NK-92 treated with Interleukin-12 subunit alpha and Interleukin-12 subunit beta, amount 100 ng/mL, for 24 hours (cell line): ENCODE measurements at regions not wholly inside any gene's neighbourhood (a gene's known extent, or its start where the extent isn't known, plus 50 kb on each side); places are given as distances from the start of the nearest gene placed in this dataset.
"Not testable (repeated sequence)": the region's sequence is repeated elsewhere in the genome, so short reads cannot be mapped to it uniquely, and the experiment has no call there.

Experiments
- DNase-seq: peaks from one replicate; lab custom pipeline; 2025; lab: John Stamatoyannopoulos, UW

DNA sequence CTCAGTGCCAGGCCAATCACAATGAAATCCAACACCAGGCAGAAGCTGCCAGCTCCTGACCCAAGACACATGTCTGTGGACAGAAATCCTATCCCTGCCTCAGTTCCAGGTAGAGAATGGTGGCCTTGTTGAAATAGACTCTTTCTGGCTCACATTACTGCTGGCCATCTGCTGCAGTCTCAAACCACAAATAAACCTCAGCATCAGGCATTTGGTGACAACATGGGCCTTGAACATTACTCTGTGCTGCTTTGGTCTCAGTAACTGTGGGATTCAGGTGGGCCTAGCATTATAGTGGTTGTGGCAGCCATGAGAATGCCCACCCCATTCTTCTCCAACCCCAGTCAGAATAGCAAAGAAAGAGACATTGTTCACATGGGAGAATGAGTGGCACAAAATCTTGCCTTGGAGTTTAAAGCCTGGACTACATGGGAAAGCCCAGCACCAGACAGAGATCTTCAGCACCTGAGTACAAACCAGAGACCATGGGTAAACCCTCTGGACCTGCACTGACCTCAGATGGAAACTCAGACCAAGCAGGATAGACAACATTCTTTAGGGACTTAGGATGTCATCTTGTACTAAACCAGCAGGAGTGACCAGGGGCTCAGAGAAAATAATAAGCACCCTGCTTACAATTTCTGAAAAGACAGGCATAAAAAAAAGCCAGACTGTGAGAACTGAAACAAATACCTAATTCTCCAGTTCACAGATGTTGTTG, 50.4 kb upstream of the TRAM1L1 start:
- DNase-seq, result no peak

DNA sequence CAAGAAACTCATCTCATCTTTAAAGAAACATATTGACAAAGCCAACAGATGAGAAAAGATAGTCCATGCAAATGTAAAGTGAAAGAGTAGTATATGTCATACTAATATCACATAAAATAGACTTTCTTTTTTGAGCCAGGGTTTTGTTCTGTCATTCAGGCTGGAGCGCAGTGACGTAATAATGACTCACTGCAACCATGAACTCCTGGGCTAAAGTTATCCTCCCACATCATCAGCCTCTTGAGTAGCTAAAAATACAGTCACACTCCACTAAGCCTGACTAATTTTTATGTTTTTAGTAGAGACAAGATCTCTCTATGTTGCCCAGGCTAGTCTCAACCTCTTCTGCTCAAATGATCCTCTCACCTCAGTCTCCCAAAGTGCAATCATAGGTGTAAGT, 51.8 kb upstream of the TRAM1L1 start:
- peak; percentile 25 for DNase-seq

DNA sequence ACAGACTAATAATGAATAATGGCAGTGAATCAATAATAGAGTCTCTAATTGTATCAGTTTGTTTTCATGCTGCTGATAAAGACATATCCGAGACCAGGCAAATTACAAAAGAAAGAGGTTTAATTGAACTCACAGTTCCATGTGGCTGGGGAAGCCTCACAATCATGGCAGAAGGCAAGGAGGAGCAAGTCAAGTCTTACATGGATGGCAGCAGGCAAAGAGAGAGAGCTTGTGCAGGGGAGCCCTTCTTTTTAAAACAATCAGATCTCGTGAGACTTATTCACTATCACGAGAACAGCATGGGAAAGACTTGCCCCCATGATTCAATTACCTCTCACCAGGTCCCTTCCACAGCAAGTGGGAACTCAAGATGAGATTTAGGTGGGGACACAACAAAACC, 53.4 kb upstream of the TRAM1L1 start:
- DNase-seq, result not testable (repeated sequence)

DNA sequence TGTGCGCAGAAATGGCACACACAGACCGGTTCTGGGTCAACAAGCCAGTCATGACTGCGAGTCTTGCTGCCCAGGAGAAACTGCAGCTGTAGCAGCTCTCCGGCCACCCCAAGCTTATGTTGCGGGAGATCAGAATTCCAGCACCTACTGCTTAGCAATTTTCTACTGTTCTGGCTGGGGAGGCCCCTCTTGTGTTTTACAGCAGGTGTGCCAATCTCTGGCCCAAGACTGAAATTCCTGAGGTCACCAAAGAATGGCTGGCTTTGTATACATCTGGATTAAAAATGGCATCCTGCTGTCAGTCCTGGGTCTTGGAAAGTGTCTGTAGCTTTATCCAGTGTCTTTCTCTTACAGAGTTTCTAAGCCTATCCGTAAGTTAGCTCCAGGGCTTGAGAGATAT, 68.9 kb upstream of the TRAM1L1 start:
- no peak for DNase-seq

DNA sequence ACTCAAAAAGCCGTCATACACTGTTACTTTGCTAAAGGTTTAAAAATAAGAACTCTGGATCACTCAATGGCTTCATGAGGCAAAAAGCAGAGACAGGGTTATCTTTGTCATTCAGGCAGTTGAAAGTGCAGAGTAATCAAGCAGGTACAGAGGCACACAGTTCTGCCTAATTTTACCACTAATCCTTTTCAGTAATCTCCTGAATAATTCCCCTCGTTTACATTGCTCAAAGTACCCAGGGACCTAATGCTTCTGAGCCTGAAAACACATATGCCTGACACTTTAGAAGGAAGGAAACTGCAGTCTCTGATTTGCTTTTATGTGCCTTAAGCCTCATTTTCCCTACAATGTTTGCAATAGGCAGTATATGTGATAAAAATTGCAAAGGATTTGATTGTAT, 71.4 kb upstream of the TRAM1L1 start:
- no peak for DNase-seq

DNA sequence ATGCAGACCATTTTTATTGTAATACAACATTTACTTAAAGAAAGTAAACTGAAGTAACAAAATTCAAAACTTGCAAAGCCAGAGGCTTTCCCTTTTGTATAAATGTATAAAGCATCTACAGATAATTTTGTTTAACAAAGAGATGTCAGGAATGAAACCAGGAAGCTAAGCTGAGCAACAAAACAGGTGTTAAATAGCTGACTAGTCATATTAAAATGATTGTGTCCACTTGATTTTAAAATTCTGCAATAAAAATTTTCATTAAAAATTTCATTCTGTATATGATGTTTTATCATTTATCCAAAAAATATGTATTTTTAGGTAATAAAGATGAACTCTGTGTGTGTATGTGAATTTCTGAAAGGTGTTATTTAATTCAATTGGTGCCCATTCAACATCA, 72.0 kb upstream of the TRAM1L1 start:
- no peak for DNase-seq

DNA sequence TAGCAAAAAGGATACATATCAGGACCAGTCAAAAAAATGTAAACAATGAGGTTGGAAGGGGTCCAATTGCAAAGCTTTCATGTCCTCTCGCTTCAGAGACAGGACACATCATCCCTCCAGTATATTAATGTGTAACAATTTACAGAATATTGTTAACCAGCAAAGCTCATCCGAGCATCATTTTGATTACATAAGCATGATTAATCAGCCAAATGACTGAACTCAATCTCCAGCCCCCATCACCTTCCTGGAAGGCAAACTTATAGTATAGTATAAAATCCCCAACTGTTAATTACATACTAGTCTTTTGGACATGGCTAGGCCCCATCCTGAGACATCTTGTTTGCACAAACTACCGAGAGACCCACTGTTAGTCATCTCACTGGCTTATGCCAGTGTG, 77.6 kb upstream of the TRAM1L1 start:
- no peak for DNase-seq

DNA sequence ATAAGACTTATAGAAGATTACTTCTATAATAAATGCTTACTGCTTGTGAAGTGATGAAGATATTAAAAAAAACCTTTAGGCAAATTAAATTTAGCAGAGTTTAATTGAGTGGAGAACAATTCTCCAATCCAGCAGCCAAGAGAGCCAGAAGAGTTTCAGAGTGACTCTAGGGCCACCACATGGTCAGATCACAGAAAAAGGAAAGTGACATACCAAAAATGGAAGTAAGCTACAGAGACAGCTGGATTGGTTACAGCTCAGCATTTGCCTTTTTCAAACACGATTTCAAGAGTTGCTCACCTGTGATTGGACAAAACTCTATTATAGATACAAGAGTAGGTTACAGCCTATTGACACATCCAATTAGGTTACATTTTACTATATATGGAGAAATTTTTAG, 79.0 kb upstream of the TRAM1L1 start:
- no peak for DNase-seq

DNA sequence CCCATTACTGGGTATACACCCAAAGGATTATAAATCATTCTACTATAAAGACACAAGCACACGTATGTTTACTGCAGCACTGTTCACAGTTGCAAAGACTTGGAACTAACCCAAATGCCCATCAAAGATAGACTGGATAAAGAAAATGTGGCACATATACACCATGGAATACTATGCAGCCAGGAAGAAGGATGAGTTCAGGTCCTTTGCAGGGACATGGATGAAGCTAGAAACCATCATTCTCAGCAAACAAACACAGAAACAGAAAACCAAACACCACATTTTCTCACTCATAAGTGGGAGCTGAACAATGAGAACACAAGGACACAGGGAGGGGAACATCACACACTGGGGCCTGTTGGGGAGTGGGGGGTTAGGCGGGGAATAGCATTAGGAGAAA, 90.0 kb upstream of the TRAM1L1 start:
- DNase-seq, result not testable (repeated sequence)

DNA sequence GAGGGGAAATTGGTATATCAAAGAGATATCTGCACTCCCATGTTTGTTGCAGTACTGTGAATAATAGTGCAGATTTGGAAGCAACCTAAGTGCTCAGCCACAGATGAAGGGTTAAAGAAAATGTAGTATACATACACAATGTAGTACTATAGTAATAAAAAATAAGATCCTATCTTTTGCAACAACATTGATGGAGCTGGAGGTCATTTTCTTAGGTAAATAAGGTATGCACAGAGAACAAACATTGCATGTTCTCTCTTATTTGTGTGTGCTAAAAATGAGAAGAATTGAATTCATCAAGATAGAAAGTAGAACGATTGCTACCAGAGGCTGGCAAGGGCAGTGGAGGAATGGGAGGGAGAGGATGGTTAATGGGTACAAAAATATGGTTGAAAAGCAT, 117.9 kb upstream of the TRAM1L1 start:
- DNase-seq, result no peak

DNA sequence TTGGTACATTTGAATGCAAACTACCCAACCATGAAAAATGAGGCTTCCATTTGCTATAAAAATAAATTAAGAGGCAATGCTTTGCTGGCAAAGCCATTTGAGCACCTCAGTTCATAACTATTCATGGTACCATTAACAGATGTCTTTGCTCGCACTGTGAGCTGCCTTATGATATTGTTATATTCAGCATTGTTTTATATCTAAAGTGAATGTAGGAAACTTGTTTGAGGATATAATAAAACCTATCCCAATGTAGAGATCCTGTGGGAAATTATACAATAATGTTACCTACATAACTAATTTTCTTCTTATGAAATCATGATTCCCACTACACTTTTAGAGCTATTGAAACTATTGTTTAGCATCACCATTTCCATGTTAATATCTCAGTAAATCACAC, 125.2 kb upstream of the TRAM1L1 start:
- no peak for DNase-seq

DNA sequence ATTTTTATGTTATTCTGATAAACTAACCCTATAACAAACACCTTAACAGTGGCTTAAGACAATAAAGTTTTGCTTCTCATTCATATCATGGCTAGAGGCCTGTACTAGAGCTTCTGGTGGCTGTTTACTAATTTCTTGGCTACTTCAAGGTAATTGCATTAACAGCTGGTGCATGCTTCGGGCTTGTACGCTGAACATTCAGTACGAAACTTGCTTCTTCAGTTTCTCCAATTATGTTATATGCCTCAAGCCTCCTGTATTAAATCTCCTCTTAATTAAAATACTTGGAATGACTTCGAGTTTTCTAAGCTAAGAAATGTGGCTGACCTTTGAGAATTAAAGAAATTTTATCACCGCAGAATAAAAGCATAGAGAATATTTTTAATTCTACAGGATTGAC, 138.9 kb upstream of the TRAM1L1 start:
- DNase-seq, result no peak

DNA sequence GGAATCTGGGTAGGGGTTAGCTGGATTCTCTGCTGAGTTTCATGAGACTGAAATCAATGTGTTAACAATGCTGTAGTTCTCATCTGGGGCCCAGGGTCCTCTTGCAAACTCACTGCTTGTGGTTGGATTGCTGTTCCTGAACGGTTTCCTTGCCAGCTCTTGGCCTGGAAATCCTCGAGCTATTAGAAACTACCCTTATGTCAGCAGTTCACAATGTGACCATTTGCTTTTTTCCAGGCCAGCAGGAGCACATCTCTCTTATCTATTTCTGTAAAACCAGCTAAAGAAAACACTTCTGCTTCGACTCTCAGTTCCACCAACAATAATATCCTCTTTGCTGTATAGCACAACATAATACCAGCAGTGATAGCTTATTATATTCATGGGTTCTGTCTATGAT, 140.1 kb upstream of the TRAM1L1 start:
- no peak for DNase-seq

DNA sequence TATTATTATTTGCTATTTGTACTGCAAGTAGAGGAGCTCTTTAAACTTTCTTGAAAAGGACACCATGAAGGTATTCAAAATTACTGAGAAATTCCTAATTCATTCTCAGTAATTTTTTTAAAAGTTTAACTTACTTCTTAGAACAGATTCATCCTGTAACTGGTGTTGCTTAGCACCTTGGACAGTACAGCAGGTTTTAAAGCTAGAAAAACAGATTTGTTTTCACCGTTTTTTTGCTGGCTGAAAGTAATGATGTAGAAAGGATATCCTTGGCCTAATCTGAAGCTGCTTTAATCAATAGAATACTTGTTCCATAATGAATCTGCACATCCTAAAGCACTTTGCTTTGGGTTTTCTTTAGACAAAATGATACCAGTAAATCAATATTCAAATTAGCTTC, 142.5 kb upstream of the TRAM1L1 start:
- no peak for DNase-seq

DNA sequence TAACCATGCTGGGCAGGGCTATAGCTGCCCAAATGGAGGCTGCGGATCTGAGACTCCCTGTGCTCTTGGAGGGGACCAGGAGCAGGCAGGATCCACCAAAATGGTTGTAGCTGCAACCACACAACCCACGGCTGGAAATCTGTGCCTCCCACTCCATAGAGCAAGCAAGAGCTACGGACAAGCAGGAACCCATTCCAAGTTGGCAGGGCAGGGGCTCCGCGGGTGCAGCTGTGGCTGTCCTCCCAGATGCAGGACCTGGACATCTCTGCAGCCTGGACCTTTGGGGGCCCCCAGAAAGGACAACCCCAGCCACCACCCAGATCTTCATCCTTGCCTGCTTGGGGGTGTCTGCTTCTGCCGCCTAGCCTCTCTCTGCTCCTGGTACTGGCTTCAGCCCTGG, 154.1 kb upstream of the TRAM1L1 start:
- no peak for DNase-seq

DNA sequence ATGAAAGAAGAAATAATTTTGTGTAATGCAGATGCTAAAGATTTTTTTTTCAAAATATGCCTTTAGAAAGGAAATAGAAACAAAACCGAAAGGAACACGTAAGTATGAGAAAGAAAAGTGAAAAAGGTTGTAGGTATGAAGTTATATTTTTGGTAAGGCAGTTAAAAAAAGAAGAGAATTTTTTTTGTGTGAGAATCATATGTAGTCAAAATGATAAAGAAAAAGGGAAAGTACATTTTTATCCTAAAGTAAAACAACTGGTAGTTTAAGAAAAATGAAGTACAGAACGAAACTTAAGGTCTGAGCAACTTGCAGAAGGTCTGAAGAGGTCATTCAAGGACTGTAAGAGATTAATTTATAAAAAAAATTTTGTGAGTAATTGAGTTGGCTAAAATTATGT, 164.0 kb upstream of the TRAM1L1 start:
- no peak for DNase-seq

DNA sequence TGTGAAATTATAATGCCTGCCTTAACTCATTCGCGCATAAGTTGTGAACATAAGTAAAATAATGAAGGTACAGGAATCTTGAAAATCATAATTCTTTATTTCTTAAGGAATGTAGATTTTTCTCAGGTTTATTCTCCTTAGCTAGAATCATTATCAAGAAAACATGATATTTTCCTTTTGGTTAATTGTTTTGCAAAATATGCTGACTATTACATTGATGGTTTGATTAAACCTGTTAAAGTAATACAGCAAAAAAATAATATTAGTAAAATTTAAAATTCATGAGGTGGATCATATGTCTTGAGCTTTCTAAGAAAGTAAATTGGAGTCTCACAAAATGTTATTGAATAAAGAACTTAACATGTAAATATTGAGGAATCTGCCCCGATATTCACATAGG, 178.7 kb upstream of the TRAM1L1 start:
- no peak for DNase-seq

DNA sequence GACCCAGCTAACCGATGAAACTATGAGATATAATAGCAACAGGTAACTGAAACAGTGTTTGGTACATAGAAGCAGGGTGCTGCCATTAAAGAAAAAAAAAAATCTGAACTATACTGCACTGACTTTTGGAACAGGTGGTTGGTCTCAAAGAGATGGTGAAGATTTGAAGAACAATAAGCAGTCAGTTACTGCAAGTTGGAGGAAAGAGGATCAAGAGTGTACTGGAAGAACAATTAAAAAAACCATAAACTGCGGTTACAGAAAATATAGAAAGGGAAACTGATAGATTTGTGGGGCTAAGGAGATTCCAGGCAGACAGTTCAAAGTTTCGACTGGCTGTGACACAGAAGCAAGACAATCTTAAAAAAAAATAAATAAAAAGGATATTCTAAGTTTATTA, 181.9 kb upstream of the TRAM1L1 start:
- no peak for DNase-seq

DNA sequence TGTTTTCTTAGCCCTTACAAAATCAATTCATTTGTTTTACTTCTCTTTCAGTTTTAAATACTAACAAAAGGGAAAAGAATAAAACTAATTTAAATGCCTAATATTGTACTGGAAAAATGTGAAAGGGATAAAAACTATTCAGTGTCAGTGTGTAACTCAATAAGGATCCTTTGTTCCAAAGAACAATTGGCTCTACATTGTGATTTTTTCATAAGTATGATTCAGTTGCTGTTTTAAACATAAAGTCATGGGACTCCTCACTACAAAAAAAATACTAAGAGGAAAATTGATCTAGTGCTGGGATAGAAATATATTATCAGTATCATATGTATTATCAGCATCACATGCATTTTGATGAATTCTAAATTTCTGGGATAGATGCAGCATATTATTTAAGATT, 199.4 kb upstream of the TRAM1L1 start:
- no peak for DNase-seq

DNA sequence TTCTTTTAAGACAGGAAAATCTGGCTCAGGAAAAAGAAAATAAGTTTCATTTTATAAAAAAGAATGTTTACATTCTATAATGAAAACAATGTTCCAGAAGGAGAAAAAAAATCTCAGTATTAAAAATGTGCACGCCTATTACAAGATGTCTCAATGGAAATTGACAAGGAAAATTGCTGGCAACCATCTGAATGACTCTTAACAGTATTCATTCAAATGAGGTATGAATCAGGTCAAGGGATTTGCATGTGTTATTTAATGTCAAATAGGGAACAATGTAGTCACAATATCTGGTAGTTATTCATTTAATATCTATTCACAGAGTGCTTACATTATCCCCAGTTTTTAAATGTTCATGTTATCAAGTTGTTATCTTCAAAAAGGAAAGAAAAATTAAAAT, 208.4 kb upstream of the TRAM1L1 start:
- no peak for DNase-seq

DNA sequence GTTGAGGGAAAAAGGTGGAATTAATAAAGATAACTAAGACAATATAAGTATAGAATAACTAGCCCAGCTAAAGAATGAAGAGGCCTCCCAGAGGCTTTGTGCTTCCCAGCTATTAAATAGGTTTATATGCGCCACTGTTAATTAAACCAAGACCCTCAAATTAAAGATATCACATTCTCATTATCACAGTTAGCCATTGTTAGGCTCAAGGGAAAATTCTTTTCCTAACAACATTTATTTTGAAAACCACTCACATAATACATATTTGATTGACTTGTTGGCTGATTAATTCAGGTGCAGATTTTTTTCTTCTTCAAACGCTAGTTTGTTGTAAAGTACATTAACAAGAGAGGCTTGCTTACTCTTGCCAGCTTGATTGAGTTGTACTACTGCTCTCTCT, 216.8 kb upstream of the TRAM1L1 start:
- no peak for DNase-seq

DNA sequence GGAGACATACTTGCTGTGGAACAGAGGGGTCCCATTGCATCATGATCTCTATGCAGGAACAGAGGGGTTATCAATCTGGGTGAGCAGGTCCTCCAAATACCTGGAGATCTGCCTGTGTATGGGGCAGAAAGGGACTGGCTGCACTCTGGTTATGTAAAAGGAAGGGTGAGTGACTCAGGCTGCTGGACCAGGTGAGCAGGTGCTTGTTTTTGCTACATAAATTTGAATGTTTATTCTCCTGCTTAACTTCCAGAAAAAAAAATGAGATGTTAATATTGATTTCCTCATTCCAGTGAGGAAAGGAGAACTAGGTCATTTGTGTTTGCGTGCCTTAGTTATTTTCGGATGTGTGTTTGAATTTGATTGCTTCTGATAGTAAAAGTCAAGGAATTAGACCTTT, 225.8 kb upstream of the TRAM1L1 start:
- no peak for DNase-seq

DNA sequence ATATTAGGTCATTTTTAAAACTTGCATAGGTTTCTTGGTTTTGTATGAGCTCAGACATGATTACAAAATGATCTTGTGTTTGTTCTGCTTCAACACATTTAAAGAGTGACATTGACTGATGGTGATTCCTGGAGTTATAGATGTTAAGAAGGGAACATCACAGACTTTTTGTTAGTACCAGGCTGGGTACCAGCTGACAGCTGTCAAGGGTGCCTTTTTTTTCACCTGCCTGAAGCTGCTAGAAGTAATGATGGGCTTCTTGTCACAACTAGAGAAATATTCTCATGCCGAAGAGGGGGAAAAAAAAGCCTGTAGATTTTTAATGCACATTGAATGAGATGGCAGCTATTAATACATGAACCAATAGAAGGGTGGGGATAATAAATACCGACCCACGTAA, 226.6 kb upstream of the TRAM1L1 start:
- no peak for DNase-seq

DNA sequence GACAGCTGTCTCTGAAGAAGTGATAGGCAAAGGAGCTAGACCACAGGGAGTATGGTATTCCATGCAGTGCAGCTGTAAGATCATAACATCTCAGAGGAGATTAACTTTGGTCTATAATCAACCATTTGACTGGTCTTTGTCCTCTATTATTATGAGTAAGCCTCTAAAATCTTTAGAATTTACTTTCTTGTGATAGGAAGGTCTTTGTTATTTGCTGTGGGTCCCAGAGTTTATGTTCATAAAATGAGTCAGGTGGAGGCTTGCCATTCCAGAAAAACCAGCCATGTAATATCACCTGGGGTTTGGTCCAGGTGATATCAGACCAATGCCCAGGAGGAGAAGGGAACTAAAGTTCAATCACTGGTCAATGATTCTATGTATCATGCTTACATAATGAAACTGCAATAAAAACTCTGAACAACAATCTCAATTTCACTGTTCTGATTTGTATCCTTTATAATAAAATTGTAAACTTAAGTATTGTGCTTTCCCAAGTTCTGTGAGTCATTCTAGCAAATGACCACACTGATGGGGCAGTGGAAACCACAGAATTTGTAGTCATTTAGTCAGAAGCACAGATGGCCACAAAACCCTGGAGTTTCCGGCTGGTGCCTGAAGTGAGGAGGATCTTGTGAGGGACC, 239.6 kb upstream of the TRAM1L1 start:
- DNase-seq, result no peak
